Stimulated activated CD8-positive, alpha-beta memory T cell treated with anti-CD3 and anti-CD28 coated beads, Interleukin-4, amount 100 ng/mL, for 24 hours (primary cell): ENCODE measurements at regions not wholly inside any gene's neighbourhood (a gene's known extent, or its start where the extent isn't known, plus 50 kb on each side); places are given as distances from the start of the nearest gene placed in this dataset.
"Not testable (repeated sequence)": the region's sequence is repeated elsewhere in the genome, so short reads cannot be mapped to it uniquely, and the experiment has no call there.

Experiments used
- DNase-seq: peaks from one replicate; pipeline ENCODE4 v3.0.0-alpha.2; 2020; ENCODE audit warnings: low read depth

DNA sequence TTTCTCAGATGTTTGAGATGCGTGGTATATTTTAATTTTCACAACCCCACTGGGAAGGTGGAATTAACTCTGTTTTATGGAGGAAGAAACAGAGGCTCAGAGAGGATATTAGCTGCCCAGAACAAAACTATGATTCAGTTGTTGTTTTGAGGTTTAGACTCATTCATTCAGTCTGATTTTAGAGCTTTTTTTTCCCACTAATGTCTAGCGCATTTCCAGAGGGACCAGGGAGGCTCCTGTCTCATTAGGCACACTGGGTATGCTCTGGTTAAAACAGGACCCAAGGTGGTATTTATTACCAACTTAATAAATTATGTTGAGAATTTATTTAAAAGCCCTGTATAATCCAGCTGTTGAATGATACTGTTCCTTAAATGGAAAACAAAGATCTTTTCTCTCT is 272.0 kb upstream of the RGMA start:
- DNase-seq, result no peak

GRCh38 chr15:93360318-93360717 is 271.3 kb upstream of the RGMA start:
- no peak for DNase-seq

GRCh38 chr15:93359425-93360131 is 270.6 kb upstream of the RGMA start:
- DNase-seq, result no peak

- no peak for DNase-seq
These were observed 270.0 kb upstream of the RGMA start for GRCh38 chr15:93359060-93359408.

DNA sequence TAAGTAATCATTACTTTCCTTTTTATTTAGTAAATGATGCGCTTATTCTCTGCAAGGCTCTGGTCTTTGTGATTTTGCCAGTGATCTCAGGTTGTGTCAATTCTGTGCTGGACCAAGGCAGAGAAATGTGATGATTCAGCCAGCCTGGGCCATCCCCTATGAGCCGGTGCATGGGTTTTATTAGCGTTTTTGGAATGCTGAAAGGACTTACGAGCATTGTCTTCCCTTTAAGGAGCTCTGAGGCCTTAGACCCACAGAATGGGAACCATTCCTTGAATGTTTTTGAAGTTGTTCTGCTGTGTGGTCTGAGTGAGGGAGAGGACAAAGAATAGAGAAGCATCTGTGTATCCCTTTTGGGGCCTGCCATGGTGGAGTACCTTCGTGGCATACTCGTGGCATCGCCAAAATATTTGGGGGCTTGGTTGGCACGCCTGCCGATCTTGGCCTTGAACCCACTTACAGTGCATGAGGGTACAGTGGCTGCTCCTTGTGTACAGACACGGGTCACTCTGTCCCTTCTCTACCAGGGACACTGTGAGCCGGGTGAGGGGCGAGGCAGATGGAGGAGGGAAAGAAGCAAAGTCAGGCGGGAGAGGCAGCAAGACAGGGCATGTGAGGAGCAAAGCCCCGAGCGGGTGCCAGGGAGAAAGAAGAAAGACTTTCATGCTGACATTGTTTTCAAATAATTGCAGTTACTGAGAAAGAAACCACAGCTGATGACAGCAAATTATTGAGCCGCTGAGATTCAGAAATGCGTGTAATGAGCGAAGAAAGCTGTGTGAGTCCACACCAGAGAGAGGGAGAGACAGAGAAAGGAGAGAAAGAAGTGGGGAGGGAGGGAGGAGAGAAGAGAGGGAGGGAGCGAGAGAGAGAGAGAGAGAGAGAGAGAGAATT is 269.4 kb upstream of the RGMA start:
- DNase-seq, result no peak

DNA sequence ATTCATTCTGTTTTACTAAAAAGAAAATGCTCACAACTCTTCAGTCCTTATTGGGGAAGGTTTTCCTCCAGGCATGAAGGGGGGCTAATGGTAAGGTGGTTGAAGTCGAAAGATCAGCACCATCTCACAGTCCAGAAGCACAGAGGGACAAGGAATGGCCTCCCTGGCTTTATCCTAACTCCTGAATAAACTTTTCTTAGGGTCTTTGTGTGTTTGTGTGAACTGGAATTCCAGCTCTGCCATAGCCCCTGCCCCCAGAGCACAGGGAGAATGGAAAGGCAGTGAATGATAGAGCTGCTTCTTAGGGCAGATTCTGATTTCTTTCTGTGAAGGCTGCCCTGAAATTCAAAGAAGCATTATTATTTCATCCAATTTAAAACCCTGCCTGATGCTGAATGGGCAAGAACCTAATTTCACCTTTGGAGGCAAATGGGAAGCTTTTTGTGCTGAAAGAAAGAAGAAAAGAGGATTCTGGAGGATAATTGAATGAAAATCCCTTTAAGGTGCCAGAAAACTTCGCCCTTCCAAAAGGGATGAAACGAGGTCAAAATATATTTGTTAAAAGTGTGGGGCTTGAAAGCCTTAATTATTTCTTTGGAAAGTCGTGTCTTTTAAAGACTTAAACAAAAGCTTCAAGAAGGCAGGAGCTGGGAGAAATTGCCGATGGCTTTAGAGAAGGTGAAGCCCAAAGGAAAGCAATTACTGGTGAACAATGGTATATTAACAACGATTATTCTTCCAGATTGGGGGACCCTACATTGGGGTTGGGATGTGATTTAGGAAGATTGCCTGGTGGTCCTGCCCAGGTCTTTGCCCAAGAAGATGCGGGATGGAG is 259.9 kb upstream of the RGMA start:
- no peak for DNase-seq

- no peak for DNase-seq
These were observed 259.0 kb upstream of the RGMA start for GRCh38 chr15:93347986-93348385.

DNA sequence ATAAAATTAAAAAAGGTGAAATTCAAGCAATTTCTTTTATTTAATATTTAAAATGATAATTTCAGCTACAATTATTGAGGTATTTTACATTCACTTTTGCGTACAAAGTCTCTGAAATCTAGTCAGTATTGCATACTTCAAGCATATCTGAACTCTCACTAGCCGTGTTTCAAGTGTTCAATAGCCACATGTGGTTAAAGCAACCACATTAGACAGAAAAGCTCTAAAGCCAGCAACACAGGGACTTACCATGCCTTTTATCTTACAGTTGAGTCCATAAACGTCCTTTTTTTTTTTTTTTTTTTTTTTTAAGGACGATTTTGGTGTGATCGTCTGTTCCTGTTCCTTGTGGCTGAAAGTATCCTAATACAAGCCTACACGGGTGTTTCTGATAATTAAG is 257.0 kb upstream of the RGMA start:
- DNase-seq, result no peak

- DNase-seq, result not testable (repeated sequence)
These were observed 254.4 kb upstream of the RGMA start for GRCh38 chr15:93343402-93343801.

- DNase-seq, result no peak
These were observed 252.2 kb upstream of the RGMA start for GRCh38 chr15:93341164-93341563.

DNA sequence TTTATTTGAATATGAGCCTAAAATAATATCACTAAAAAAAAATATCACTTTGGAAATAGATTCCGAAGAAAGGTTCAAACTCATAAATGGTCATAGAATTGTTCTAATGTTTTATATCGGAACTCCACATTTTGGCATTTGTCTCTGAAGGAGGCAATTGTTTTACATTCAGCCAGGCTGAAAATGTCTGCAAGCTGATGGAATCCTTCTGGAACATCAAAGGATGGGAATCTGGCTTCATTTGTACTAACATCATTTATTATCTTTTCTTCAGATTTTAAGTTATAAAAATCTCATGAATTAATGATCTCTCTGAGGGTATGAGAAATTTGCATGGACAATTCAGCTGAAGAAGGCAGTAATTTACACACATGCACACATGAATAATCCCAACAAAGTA is 251.4 kb upstream of the RGMA start:
- no peak for DNase-seq

GRCh38 chr15:93333796-93334195 is 244.8 kb upstream of the RGMA start:
- no peak for DNase-seq

DNA sequence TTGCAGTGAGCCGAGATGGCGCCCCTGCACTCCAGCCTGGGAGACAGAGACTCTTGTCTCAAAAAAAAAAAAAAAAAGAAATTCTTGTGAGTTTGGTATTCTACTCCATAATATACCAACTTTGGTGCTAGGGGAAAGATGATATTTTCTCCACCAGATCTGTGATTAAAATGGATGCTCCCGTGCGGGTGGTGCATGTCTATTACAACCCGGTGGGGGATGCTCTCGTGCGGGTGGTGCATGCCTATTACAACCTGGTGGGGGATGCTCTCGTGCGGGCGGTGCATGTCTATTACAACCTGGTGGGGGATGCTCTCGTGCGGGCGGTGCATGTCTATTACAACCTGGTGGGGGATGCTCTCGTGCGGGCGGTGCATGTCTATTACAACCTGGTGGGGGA is 244.1 kb upstream of the RGMA start:
- not testable (repeated sequence) for DNase-seq

GRCh38 chr15:93332168-93332553 is 243.2 kb upstream of the RGMA start:
- no peak for DNase-seq

- no peak for DNase-seq
These were observed 242.6 kb upstream of the RGMA start for GRCh38 chr15:93331545-93332167.

DNA sequence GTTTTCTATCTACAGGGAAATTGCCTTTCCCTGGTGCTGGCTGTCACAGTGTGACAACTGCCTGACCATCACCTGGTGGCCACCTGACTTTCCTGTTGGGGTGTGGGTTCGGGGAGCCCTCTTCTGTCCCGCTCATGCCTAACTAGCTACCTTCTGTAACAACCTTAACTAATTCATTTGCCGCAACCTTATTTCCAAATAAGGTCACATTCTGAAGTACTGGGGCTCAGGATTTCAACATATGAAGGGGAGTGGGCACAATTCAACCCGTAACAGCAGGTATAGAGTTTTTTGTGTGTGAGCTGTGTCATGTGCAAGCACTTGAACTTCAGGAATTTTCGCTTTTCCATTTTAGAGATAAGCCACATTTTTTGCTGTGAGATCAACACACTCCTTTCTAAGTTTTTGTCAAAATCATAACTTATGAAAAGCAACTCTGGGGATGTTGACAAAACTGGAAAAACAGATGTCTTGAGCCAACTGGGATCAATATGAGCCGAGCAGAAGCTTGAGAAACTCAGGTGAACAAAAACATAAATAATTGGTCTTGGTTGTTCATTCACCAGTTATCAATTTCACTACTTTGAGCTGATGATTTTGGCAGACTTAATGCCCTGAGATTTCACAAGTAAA is 242.0 kb upstream of the RGMA start:
- DNase-seq, result no peak

DNA sequence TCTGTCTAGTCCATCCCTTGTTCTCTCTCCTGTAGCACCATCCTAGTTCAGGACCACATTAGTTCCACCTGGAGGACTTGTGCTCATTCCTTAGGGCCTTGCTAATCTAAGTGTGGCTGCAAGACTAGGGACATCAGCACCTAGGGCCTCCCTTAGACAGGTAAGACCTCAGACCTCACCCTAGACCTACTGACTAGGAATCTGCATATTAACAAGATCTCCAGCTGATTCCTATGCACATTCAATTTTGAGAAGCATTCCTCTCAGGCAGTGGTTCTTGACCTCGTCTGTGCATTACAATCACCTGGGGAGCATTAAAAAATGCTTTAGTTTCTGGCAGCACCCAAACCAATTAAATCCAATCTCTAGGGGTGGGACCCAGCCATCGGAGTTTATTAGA is 238.4 kb upstream of the RGMA start:
- no peak for DNase-seq

DNA sequence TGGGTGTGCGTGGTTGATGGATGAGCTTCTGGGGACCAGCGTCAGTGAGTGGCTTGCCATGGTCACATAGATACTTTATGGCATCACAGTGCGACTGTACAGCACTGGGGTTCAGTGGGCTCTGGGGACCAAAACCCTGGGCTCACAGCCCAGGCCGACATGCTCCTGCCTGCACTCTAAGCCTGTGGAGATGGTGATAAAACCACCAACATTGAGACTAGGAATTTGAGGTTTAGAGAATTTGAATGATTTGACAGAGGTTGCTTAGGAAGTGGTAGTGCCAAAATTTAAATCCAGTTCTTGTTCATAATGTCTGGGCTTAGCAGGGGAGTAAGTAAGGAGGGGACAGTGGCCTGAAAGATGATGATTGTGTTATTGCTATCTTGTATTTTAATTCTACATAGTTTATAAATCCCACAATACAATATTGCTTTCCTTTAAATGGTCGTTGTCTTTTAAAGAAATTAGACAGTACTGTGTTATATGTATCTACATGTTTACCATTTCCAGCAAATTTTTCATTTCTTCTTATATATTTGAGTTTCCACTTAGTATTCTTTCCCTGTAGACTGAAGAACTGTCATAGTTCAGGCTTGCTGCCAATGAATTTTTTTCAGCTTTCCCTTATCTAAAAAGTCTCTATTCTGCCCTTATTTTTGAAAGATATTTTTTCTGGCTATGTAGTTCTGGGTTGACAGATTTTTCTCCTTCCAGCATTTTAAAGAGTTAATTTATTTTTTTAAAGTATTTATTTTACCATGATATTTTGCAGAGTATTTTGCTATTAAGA is 235.4 kb upstream of the RGMA start:
- DNase-seq, result no peak

GRCh38 chr15:93321881-93322282 is 232.9 kb upstream of the RGMA start:
- no peak for DNase-seq

GRCh38 chr15:93319121-93319814 is 230.3 kb upstream of the RGMA start:
- DNase-seq, result no peak
